MCF 10A (cell line): ENCODE measurements at regions not wholly inside any gene's neighbourhood (a gene's known extent, or its start where the extent isn't known, plus 50 kb on each side); places are given as distances from the start of the nearest gene placed in this dataset.

ENCODE experiments used
- BruUV-seq: library from RNA; stranded (reverse); fragments of 400-500 nt; replicated peaks from 2 replicates; lab custom pipeline; 2021; lab: Mats Ljungman, UMichigan
- CTCF ChIA-PET: fragments of 300-600 bp; sonication (Branson Sonifier 250); formaldehyde crosslinking; extraction: SDS; loops from one replicate; lab custom pipeline; 2021; ENCODE audit warnings: antibody characterized with exemption, inconsistent platforms; lab: Yijun Ruan, JAX
- POLR2A ChIA-PET: fragments of 300-600, 350-650 bp; sonication (Branson Sonifier 250); formaldehyde crosslinking; extraction: SDS; loops from one replicate; lab custom pipeline; 2020; ENCODE audit warnings: antibody characterized with exemption, inconsistent platforms; lab: Yijun Ruan, JAX
- DNase-seq: peaks from one replicate; pipeline ENCODE4 v3.0.0-alpha.2; 2018; ENCODE audit not compliant: unreplicated experiment
- H3K27ac Mint-ChIP-seq: one replicate; pipeline ENCODE4 v1.8.0; 2022; ENCODE audit warnings: mild to moderate bottlenecking, low read depth, mixed read lengths; ENCODE audit not compliant: unreplicated experiment
- H3K27me3 Mint-ChIP-seq: one replicate; pipeline ENCODE4 v1.8.0; 2022; ENCODE audit warnings: mixed read lengths; ENCODE audit not compliant: insufficient read depth, unreplicated experiment
- H3K36me3 Mint-ChIP-seq: one replicate; pipeline ENCODE4 v1.8.0; 2022; ENCODE audit warnings: mild to moderate bottlenecking, moderate library complexity, mixed read lengths; ENCODE audit not compliant: insufficient read depth, unreplicated experiment
- H3K4me1 Mint-ChIP-seq: one replicate; pipeline ENCODE4 v1.8.0; 2022; ENCODE audit warnings: mixed read lengths; ENCODE audit not compliant: insufficient read depth, unreplicated experiment
- H3K4me3 Mint-ChIP-seq: one replicate; pipeline ENCODE4 v1.8.0; 2022; ENCODE audit warnings: mild to moderate bottlenecking, moderate library complexity, mixed read lengths; ENCODE audit not compliant: unreplicated experiment
- H3K9me3 Mint-ChIP-seq: one replicate; pipeline ENCODE4 v1.8.0; 2022; ENCODE audit warnings: mixed read lengths; ENCODE audit not compliant: unreplicated experiment
- intact Hi-C: fragments of 100-400 bp; cut with micrococcal nuclease; formaldehyde crosslinking; loops from 2 replicates; pipeline ENCODE4 v1.14.1; 2022
- TF ChIP-seq, protein P1 (sequence below): fragments of 200-600 bp; IDR thresholded peaks from one replicate; pipeline ENCODE4 v1.8.0; 2022; ENCODE audit warnings: antibody characterized with exemption, mild to moderate bottlenecking; ENCODE audit not compliant: unreplicated experiment

DNA sequence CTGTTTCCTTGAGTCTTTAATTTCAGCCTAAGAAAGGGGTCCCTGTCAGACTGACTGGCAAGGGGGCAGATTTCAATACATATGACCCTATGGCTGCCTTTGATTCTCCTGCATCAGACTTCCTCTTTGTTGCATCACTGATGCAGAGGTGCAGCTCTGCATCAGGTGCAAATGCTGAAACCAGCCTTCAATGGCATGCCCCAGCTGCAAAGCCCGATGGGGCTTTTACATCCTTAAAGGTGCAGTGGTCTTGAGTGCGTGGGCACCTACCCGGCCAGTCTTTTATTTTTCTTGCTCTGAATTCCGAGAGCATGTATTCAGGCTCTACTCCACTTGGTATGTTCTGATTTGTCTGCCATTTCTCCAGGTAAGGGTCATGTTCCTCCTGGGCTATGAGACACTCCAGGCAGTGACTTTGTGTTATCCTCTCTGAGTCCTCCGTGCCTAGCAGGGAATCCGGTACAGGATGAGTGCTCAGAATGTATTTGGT is 169.5 kb downstream of the MYCN start:
- ChIA-PET CTCF (interaction anchor here (0.7 kb wide), 1 partner anchor 64 kb away, joined by 5 read pairs; no protein-coding TSS in a partner anchor), POLR2A (no interaction called here)
- TF ChIP-seq, protein P1, sequence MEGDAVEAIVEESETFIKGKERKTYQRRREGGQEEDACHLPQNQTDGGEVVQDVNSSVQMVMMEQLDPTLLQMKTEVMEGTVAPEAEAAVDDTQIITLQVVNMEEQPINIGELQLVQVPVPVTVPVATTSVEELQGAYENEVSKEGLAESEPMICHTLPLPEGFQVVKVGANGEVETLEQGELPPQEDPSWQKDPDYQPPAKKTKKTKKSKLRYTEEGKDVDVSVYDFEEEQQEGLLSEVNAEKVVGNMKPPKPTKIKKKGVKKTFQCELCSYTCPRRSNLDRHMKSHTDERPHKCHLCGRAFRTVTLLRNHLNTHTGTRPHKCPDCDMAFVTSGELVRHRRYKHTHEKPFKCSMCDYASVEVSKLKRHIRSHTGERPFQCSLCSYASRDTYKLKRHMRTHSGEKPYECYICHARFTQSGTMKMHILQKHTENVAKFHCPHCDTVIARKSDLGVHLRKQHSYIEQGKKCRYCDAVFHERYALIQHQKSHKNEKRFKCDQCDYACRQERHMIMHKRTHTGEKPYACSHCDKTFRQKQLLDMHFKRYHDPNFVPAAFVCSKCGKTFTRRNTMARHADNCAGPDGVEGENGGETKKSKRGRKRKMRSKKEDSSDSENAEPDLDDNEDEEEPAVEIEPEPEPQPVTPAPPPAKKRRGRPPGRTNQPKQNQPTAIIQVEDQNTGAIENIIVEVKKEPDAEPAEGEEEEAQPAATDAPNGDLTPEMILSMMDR = no peak
- no peak for DNase-seq
- no peaks in the 10 kb centered on the region for H3K4me1 Mint-ChIP-seq
- H3K4me3 Mint-ChIP-seq = no peak overlapping the region
- H3K9me3 Mint-ChIP-seq = no peaks in the 10 kb centered on the region
- no peak overlapping the region for H3K27ac Mint-ChIP-seq
- no TSS peak for BruUV-seq
- no peaks in the 10 kb centered on the region for H3K36me3 Mint-ChIP-seq
- no peaks in the 10 kb centered on the region for H3K27me3 Mint-ChIP-seq
- intact Hi-C loops = no loop called here

DNA sequence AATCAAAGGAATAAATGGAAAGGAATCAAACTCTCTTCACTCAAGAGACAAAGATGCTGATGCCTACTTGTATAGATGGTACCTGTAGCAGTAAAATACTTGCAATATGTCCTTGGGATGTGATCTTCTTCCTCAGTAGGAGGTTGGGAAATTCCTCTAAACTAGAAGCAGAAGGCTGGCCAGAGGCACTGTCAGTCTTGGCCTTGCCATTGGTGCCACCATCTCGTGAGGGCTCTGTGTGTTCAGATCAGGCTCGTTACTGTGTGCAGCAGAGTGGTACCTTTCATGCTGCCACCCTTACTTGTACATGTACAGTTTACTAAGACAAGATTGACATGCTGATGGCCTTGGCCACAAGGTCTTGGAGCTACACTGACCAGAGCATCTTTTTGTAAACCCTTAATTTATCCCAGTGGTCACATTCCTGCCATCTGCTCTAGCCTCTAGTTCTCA is 169.0 kb downstream of the MYCN start:
- ChIA-PET CTCF (no interaction called here), POLR2A (no interaction called here)
- no peaks in the 10 kb centered on the region for H3K9me3 Mint-ChIP-seq
- no peaks in the 10 kb centered on the region for H3K4me1 Mint-ChIP-seq
- H3K27ac Mint-ChIP-seq = no peak overlapping the region
- no peaks in the 10 kb centered on the region for H3K36me3 Mint-ChIP-seq
- no peak for DNase-seq
- TF ChIP-seq, protein P1 = no peak
- BruUV-seq = no TSS peak
- no peak overlapping the region for H3K4me3 Mint-ChIP-seq
- intact Hi-C loops = no loop called here
- no peaks in the 10 kb centered on the region for H3K27me3 Mint-ChIP-seq

DNA sequence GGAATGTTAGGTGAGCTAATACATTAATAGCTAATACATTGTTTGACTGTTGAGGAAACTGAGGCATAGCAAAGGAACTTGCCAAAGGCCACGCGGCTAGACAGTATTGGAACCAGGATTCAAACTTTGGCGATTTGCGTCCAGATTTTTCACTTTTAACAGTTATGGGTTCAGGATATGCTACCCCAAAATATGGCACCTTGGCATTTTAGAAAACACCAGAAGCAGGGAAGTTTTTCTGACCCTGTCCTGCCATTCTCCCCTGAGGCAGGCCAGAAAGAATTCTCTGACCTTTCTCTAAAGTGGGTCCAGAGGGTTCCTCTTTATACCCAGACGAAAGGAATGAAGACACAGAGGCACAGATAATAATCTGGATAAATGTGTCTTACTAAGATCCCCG is 166.9 kb downstream of the MYCN start:
- TF ChIP-seq, protein P1 = no peak
- no peaks in the 10 kb centered on the region for H3K9me3 Mint-ChIP-seq
- no peaks in the 10 kb centered on the region for H3K4me1 Mint-ChIP-seq
- ChIA-PET POLR2A (interaction anchor here (0.6 kb wide), 1 partner anchor 133 kb away, joined by 3 read pairs; no protein-coding TSS in a partner anchor), CTCF (interaction anchor here (0.7 kb wide), 1 partner anchor 168 kb away, joined by 4 read pairs; no protein-coding TSS in a partner anchor)
- no peaks in the 10 kb centered on the region for H3K36me3 Mint-ChIP-seq
- H3K27ac Mint-ChIP-seq = no peak overlapping the region
- no TSS peak for BruUV-seq
- no peak overlapping the region for H3K4me3 Mint-ChIP-seq
- intact Hi-C loops = no loop called here
- no peak for DNase-seq
- H3K27me3 Mint-ChIP-seq = no peaks in the 10 kb centered on the region

DNA sequence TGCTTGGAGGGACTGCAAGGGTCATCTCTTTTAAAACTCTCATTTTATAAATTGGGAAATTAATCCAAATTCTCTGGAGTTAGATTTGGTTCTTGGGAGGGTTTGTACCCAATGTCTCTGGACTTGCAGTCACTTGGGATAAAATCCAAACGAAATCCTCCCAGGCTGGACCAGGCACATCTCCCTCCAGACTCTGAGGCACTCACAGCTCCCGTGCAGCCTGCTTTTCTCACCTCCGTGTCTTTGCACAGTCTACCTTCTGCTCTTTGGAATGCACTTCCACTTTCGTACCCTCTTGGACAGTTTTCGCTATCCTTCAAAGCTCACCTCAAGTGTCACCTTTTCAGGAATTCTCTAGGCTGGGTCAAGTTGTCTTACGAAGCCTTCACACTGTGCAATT is 166.3 kb downstream of the MYCN start:
- CTCF ChIA-PET = no interaction called here
- POLR2A ChIA-PET = interaction anchor here (0.6 kb wide), 1 partner anchor 133 kb away, joined by 3 read pairs; no protein-coding TSS in a partner anchor
- H3K27me3 Mint-ChIP-seq = no peaks in the 10 kb centered on the region
- no peaks in the 10 kb centered on the region for H3K36me3 Mint-ChIP-seq
- no peaks in the 10 kb centered on the region for H3K4me1 Mint-ChIP-seq
- intact Hi-C loops = no loop called here
- no peak overlapping the region for H3K4me3 Mint-ChIP-seq
- TF ChIP-seq, protein P1 = no peak
- H3K9me3 Mint-ChIP-seq = no peaks in the 10 kb centered on the region
- no peak for DNase-seq
- no TSS peak for BruUV-seq
- no peak overlapping the region for H3K27ac Mint-ChIP-seq
